Tibial artery (tissue), 4 donors: ENCODE measurements at regions not wholly inside any gene's neighbourhood (a gene's known extent, or its start where the extent isn't known, plus 50 kb on each side); places are given as distances from the start of the nearest gene placed in this dataset.
"Not testable (repeated sequence)": the region's sequence is repeated elsewhere in the genome, so short reads cannot be mapped to it uniquely, and the experiment has no call there.

ENCODE experiments used
- DNase-seq, 2 donors: peaks; one replicate each; pipeline ENCODE4 v3.0.0-alpha.2; 2019
- H3K27ac ChIP-seq, 2 donors: fragments of 200-600 bp; sonication (generic) in 1 of 2; 1 replicate in 1 of 2; 2 replicates in 1 of 2; pipeline ENCODE4 v1.5.1; 2018 to 2019; ENCODE audit warnings: mild to moderate bottlenecking in 1 of 2
- H3K27me3 ChIP-seq, 2 donors: fragments of 200-600 bp; sonication (generic) in 1 of 2; one replicate each; pipeline versions ENCODE4 v1.5.1 to v1.6.0; 2016 to 2019
- H3K36me3 ChIP-seq, 3 donors: fragments of 200-600 bp; sonication (generic) in 2 of 3; one replicate each; pipeline ENCODE4 v1.5.1; 2016 to 2019; ENCODE audit warnings: mild to moderate bottlenecking in 2 of 3
- H3K4me1 ChIP-seq, 4 donors: fragments of 200-600 bp; sonication (generic) in 2 of 4; 1 replicate in 3 of 4; 2 replicates in 1 of 4; pipeline ENCODE4 v1.5.1; 2016 to 2019
- H3K4me3 ChIP-seq, 2 donors: fragments of 200-600 bp; sonication (generic) in 1 of 2; 1 replicate in 1 of 2; 2 replicates in 1 of 2; pipeline ENCODE4 v1.5.1; 2018 to 2019; ENCODE audit warnings: mild to moderate bottlenecking in 2 of 2
- H3K9me3 ChIP-seq, 3 donors: fragments of 200-600 bp; sonication (generic) in 1 of 3; one replicate each; pipeline ENCODE4 v1.5.1; 2016 to 2019
- intact Hi-C: fragments of 100-400 bp; cut with DNase I; formaldehyde crosslinking; loops from one replicate; pipeline ENCODE4 v1.15.0; 2023; ENCODE audit warnings: low total_unique reads
- TF ChIP-seq, protein P1 (sequence below), 2 experiments: fragments of 200-600 bp in 1 of 2; fragments of 450-650 bp in 1 of 2; IDR thresholded peaks; one replicate each; pipeline ENCODE4 v1.5.1; 2017 to 2019; ENCODE audit warnings: antibody characterized with exemption in 2 of 2, mild to moderate bottlenecking in 1 of 2, moderate library complexity in 1 of 2

DNA sequence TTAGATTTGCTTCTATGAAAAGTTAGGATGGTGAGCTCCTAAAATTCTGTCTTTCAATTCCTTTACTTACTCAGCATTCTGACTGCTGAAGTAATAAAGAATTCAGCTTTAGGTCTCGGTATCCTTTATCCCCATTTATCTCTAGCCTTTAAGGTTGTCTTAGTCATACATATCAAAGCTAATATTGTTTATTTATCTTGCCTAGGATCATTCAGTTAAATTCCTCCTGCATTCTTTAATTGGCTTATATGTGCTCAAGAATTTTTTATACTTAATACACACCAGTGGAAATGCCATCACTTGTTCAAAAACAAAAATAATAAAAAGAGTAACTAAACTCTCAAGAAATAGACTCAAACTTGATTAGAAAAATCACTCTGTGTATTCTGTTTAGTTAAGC lies 507.0 kb downstream of the ZPLD1 start:
- H3K9me3 ChIP-seq = no peaks in the 10 kb centered on the region
- H3K27ac ChIP-seq = no peak overlapping the region
- no peaks in the 10 kb centered on the region for H3K36me3 ChIP-seq
- no peak overlapping the region for H3K4me3 ChIP-seq
- no peaks in the 10 kb centered on the region for H3K4me1 ChIP-seq
- no peaks in the 10 kb centered on the region for H3K27me3 ChIP-seq
- TF ChIP-seq, protein P1, sequence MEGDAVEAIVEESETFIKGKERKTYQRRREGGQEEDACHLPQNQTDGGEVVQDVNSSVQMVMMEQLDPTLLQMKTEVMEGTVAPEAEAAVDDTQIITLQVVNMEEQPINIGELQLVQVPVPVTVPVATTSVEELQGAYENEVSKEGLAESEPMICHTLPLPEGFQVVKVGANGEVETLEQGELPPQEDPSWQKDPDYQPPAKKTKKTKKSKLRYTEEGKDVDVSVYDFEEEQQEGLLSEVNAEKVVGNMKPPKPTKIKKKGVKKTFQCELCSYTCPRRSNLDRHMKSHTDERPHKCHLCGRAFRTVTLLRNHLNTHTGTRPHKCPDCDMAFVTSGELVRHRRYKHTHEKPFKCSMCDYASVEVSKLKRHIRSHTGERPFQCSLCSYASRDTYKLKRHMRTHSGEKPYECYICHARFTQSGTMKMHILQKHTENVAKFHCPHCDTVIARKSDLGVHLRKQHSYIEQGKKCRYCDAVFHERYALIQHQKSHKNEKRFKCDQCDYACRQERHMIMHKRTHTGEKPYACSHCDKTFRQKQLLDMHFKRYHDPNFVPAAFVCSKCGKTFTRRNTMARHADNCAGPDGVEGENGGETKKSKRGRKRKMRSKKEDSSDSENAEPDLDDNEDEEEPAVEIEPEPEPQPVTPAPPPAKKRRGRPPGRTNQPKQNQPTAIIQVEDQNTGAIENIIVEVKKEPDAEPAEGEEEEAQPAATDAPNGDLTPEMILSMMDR (IDR thresholded peaks at IDR 0.05) = no peak
- intact Hi-C loops = no loop called here
- DNase-seq = no peak

DNA sequence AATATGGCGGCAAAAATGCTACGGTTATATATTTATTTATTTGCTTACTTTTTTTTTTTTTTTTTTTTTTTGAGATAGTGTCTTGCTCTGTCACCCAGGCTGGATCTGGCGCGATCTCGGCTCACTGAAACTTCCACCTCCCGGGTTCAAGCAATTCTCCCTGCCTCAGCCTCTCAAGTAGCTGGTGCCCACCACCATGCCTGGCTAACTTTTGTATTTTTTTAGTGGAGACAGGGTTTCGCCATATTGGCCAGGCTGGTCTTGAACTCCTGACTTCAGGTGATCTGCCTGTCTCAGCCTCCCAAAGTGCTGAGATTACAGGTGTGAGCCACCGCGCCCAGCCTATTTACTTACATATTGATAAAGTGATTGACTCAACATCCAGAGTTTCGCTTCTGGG lies 511.6 kb downstream of the ZPLD1 start:
- not testable (repeated sequence) for H3K4me3 ChIP-seq, H3K27ac ChIP-seq

DNA sequence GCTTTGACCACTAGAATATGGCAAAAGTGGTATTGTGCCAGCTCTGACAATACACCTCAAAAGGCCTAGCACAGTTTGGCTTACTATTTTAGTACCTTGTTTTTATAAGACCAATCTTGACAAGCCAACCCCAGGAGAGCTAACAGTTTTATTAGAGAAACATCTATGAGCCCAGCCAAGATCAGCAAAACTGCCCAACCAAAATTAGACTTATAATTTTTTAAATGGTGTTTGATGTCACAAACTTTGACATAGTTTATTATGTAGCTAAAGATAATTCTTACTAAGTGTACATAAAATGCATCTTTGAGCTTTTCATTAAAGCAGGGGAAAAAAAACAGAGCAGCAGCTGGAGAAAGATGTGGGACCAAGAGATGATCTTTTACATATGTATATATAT lies 537.5 kb downstream of the ZPLD1 start:
- TF ChIP-seq, protein P1 (IDR thresholded peaks at IDR 0.05) = no peak
- no peaks in the 10 kb centered on the region for H3K4me1 ChIP-seq
- H3K4me3 ChIP-seq = no peak overlapping the region
- intact Hi-C loops = no loop called here
- no peak overlapping the region for H3K27ac ChIP-seq
- H3K9me3 ChIP-seq = no peaks in the 10 kb centered on the region
- no peaks in the 10 kb centered on the region for H3K36me3 ChIP-seq
- DNase-seq = no peak
- H3K27me3 ChIP-seq = no peaks in the 10 kb centered on the region

More for the DNA sequence above, 511.6 kb downstream of the ZPLD1 start:
- intact Hi-C loops, H3K4me1 ChIP-seq, H3K27me3 ChIP-seq, H3K36me3 ChIP-seq, H3K9me3 ChIP-seq, DNase-seq: not testable (repeated sequence)

DNA sequence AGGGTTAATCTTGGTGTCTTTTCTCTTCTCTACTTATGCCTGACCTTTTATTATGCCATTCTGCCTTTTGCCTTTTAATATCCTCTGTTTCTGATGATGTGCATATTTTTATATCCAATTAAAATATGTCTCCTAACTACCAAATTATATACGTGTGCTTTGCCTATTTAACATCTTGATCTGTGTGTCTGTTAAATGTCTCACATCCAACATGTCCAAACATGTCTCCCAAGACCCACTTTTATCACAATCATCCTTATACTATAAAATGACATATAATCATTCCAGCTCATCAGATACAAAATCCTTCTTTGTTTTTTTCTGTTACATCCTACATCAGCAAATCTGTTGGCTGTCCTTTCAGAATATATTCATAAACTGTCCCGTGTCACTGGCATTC lies 539.5 kb downstream of the ZPLD1 start:
- Histone ChIP-seq H3K27me3 (no peaks in the 10 kb centered on the region), H3K27ac (no peak overlapping the region), H3K4me3 (no peak overlapping the region), H3K4me1 (peaks cover 0 to 4% (median 2%) of the 10 kb centered on the region in 4 donors), H3K36me3 (no peaks in the 10 kb centered on the region), H3K9me3 (no peaks in the 10 kb centered on the region)
- no peak for DNase-seq
- intact Hi-C loops = no loop called here
- TF ChIP-seq, protein P1 (IDR thresholded peaks at IDR 0.05) = no peak

DNA sequence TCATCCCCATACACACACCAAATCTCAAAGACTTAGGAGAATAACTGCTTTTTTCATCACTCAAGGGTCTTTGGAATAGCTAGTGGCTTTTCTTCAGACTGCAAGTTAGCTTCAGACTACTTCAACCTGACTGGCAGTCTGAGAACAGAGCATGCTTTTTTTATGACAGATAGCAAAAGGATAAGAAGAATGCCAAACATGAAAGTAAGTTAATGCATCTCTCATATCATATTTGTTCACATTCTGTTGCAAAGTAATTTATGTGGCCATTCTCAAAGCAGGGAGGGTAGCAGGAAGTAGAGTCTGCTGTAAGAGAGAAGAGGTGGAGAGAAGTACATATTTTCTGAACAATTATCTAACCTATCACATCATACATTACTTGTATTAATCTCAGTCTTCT lies 544.4 kb downstream of the ZPLD1 start:
- Histone ChIP-seq H3K36me3 (no peaks in the 10 kb centered on the region), H3K27me3 (no peaks in the 10 kb centered on the region), H3K9me3 (no peaks in the 10 kb centered on the region), H3K27ac (no peak overlapping the region), H3K4me3 (no peak overlapping the region), H3K4me1 (peaks cover 0 to 17% (median 8%) of the 10 kb centered on the region in 4 donors)
- no peak for DNase-seq
- intact Hi-C loops = no loop called here
- TF ChIP-seq, protein P1 (IDR thresholded peaks at IDR 0.05) = no peak

DNA sequence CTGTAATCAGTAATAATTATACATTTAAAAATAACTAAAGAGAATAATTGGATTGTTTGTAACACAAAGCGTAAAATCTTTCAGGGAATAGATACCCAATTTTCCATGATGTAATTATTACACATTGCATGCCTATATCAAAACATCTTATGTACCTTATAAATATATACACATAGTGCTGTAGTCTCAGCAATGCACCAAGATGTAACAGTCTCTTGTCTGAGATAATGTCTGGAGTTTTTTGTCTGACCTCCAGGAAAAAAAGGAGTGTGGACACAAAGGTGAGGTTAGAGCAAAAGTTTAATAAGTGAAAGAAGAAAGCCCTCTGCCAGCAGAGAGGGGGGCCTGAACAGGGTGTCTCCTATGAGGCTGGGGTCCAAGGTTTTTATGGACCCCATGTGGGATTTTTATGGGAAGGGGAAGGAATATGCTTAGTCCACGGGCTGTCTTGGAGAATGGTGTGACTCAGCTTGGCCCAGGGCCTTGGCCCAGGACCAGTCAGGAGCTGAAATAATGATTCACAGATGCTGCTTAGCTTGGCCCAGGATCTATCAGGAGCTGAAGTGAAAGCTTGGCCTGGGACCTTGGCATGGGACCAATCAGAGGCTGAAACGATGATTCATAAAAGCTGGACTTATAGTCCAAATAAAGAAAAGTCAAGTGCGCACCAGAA lies 545.0 kb downstream of the ZPLD1 start:
- peaks cover 0 to 17% (median 8%) of the 10 kb centered on the region in 4 donors for H3K4me1 ChIP-seq
- no peak overlapping the region for H3K4me3 ChIP-seq
- no peaks in the 10 kb centered on the region for H3K27me3 ChIP-seq
- no peaks in the 10 kb centered on the region for H3K36me3 ChIP-seq
- H3K9me3 ChIP-seq = no peaks in the 10 kb centered on the region
- DNase-seq = peak; percentile 79 to 88
- no peak overlapping the region for H3K27ac ChIP-seq
- intact Hi-C loops = no loop called here
- TF ChIP-seq, protein P1 (IDR thresholded peaks at IDR 0.05) = no peak
